ENCODE measurements at regions not wholly inside any gene's neighbourhood (a gene's known extent, or its start where the extent isn't known, plus 50 kb on each side); places are given as distances from the start of the nearest gene placed in this dataset.

DNA sequence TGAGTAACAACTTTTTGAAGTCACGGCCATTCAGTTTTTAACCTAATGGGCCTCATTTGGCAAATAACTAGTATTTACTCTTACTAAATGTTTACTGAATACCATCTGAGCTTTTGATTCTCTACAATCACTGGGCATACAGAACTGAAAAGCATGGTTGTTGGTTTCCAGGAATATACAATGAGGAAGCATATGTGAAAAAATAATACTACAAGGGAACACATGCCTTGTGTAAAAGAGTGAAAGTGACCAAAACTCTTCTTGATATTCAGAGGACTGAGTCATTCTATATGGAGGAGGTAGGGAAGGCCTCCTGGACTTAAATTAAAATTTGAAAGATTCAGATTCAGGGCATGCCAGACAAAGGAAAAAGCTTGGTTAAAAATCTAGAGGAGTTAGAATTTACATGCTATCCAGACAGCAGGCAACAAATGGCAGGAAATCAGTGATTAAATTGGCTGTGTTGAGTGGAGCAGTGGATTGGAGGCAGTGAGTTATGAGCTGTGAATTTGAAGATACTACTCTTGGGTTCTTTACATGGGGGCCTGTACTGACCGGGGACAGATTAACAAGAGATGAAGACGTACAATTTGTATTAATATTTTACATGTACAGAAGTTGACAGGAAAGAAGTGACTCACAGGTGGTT is 53.6 kb upstream of the NRXN1 start:
- H3K4me2 ChIP-seq (ENCODE audit: control insufficient read depth, extremely low read depth, insufficient read depth, low read depth, low read length): no peak overlapping the region
- H4K20me1 ChIP-seq (ENCODE audit: control insufficient read depth, extremely low read depth, insufficient read depth, low read length): no peaks in the 10 kb centered on the region
- no peak overlapping the region for H3K4me3 ChIP-seq (ENCODE audit: control insufficient read depth in 2 of 3, extremely low read depth in 1 of 3, insufficient read depth in 2 of 3, low read depth in 1 of 3, low read length in 3 of 3)
- DNase-seq (ENCODE audit: low read depth, low spot score): no peak
- no peak overlapping the region for H3K27ac ChIP-seq (ENCODE audit: control insufficient read depth, insufficient read depth, low read length)
- no peaks in the 10 kb centered on the region for H3K27me3 ChIP-seq (ENCODE audit: control insufficient read depth, extremely low read depth, insufficient read depth, low read length)
- H3K9ac ChIP-seq (ENCODE audit: control insufficient read depth, extremely low read depth, insufficient read depth, low read length): no peak overlapping the region
- FAIRE-seq: no peak
- no peaks in the 10 kb centered on the region for H3K9me3 ChIP-seq (ENCODE audit: control insufficient read depth, low read depth, low read length)
- no peaks in the 10 kb centered on the region for H3K9me1 ChIP-seq (ENCODE audit: control insufficient read depth, extremely low read depth, insufficient read depth, low read length)
- no peaks in the 10 kb centered on the region for H3K79me2 ChIP-seq (ENCODE audit: control insufficient read depth, insufficient read depth, low read length)
- no peak overlapping the region for H2AFZ ChIP-seq (ENCODE audit: control insufficient read depth, low read length)
- dilution Hi-C loops (cut with MboI; ENCODE audit: extremely low pct_ligation_motif_present, low sequenced_read_pairs): no loop called here
- TF ChIP-seq EZH2 (IDR thresholded peaks at IDR 0.05; ENCODE audit: low read length) (no peak), CTCF (optimal IDR thresholded peaks at IDR 0.05 in 1 of 3, IDR thresholded peaks at IDR 0.05 in 1 of 3, conservative IDR thresholded peaks at IDR 0.05 in 1 of 3; ENCODE audit: extremely low read depth in 1 of 3, insufficient read depth in 2 of 3, low read length in 3 of 3) (no peak)
- no peaks in the 10 kb centered on the region for H3K4me1 ChIP-seq (ENCODE audit: control insufficient read depth, extremely low read depth, insufficient read depth, low read length)
- H3K36me3 ChIP-seq (ENCODE audit: control insufficient read depth in 2 of 2, extremely low read depth in 1 of 2, insufficient read depth in 2 of 2, low read length in 2 of 2): no peaks in the 10 kb centered on the region

GRCh38 chr2:51084750-51085149 is 52.8 kb upstream of the NRXN1 start:
- no peaks in the 10 kb centered on the region for H3K79me2 ChIP-seq (ENCODE audit: control insufficient read depth, insufficient read depth, low read length)
- dilution Hi-C loops (cut with MboI; ENCODE audit: extremely low pct_ligation_motif_present, low sequenced_read_pairs): no loop called here
- no peak overlapping the region for H3K27ac ChIP-seq (ENCODE audit: control insufficient read depth, insufficient read depth, low read length)
- no peaks in the 10 kb centered on the region for H3K9me3 ChIP-seq (ENCODE audit: control insufficient read depth, low read depth, low read length)
- H3K4me3 ChIP-seq (ENCODE audit: control insufficient read depth in 2 of 3, extremely low read depth in 1 of 3, insufficient read depth in 2 of 3, low read depth in 1 of 3, low read length in 3 of 3): no peak overlapping the region
- H3K27me3 ChIP-seq (ENCODE audit: control insufficient read depth, extremely low read depth, insufficient read depth, low read length): no peaks in the 10 kb centered on the region
- no peaks in the 10 kb centered on the region for H4K20me1 ChIP-seq (ENCODE audit: control insufficient read depth, extremely low read depth, insufficient read depth, low read length)
- no peaks in the 10 kb centered on the region for H3K36me3 ChIP-seq (ENCODE audit: control insufficient read depth in 2 of 2, extremely low read depth in 1 of 2, insufficient read depth in 2 of 2, low read length in 2 of 2)
- H2AFZ ChIP-seq (ENCODE audit: control insufficient read depth, low read length): no peak overlapping the region
- TF ChIP-seq EZH2 (IDR thresholded peaks at IDR 0.05; ENCODE audit: low read length) (no peak), CTCF (optimal IDR thresholded peaks at IDR 0.05 in 1 of 3, IDR thresholded peaks at IDR 0.05 in 1 of 3, conservative IDR thresholded peaks at IDR 0.05 in 1 of 3; ENCODE audit: extremely low read depth in 1 of 3, insufficient read depth in 2 of 3, low read length in 3 of 3) (peak in 1 of 3 experiments; percentile 2)
- no peaks in the 10 kb centered on the region for H3K9me1 ChIP-seq (ENCODE audit: control insufficient read depth, extremely low read depth, insufficient read depth, low read length)
- H3K4me2 ChIP-seq (ENCODE audit: control insufficient read depth, extremely low read depth, insufficient read depth, low read depth, low read length): no peak overlapping the region
- H3K4me1 ChIP-seq (ENCODE audit: control insufficient read depth, extremely low read depth, insufficient read depth, low read length): no peaks in the 10 kb centered on the region
- FAIRE-seq (no peak), DNase-seq (ENCODE audit: low read depth, low spot score) (no peak)
- H3K9ac ChIP-seq (ENCODE audit: control insufficient read depth, extremely low read depth, insufficient read depth, low read length): no peak overlapping the region

Small RNAs in the stretch of these regions (small RNA-seq; reads per million reads assigned to genes)
- gene AC010967.3 (ENCODE audit: insufficient read length in 3 of 3, low read depth in 3 of 3, low replicate concordance in 1 of 3) (0 reads per million in 3 experiments), gene AC069157.1 (ENCODE audit: insufficient read length in 3 of 3, low read depth in 3 of 3, low replicate concordance in 1 of 3) (0 reads per million in 3 experiments), gene AC097463.2 (ENCODE audit: insufficient read length in 3 of 3, low read depth in 3 of 3, low replicate concordance in 1 of 3) (0 reads per million in 3 experiments), gene CRYGGP (ENCODE audit: insufficient read length in 3 of 3, low read depth in 3 of 3, low replicate concordance in 1 of 3) (0 reads per million in 3 experiments), gene MIR4431 (ENCODE audit: insufficient read length in 3 of 3, low read depth in 3 of 3, low replicate concordance in 1 of 3) (0 reads per million in 3 experiments), gene RF00019 (ENCODE audit: insufficient read length in 3 of 3, low read depth in 3 of 3, low replicate concordance in 1 of 3) (0 reads per million in 3 experiments), gene RF00424 (ENCODE audit: insufficient read length in 3 of 3, low read depth in 3 of 3, low replicate concordance in 1 of 3) (0 to 0.67 (median 0.50) reads per million in 3 experiments), gene RNU6-997P (ENCODE audit: insufficient read length in 3 of 3, low read depth in 3 of 3, low replicate concordance in 1 of 3) (0 to 0.67 (median 0.50) reads per million in 3 experiments)
